CD1c-positive myeloid dendritic cell (primary cell): ENCODE measurements at regions not wholly inside any gene's neighbourhood (a gene's known extent, or its start where the extent isn't known, plus 50 kb on each side); places are given as distances from the start of the nearest gene placed in this dataset.
"Not testable (repeated sequence)": the region's sequence is repeated elsewhere in the genome, so short reads cannot be mapped to it uniquely, and the experiment has no call there.

Experiments
- DNase-seq: peaks from one replicate; pipeline ENCODE4 v3.0.0-alpha.2; 2016; ENCODE audit errors: extremely low spot score

DNA sequence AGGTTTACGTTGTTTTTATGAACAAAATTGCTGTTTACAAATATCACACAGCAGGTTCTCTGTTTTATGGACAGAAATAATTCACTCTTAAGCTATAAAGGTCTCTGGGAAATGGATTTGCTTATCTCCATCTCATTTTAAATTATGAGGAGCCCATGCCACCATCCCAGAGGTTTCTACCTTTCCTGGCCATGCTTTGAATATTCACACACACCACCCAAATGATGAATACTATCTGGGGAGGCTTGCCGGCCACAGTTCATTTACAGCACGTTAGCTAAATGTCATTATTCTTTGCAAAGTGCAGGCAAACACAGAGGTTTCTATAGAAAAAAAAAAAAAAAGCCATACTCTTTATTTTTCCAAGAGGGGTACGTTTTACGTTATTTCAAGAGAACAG lies 1446.7 kb downstream of the FAM181B start:
- DNase-seq: no peak

DNA sequence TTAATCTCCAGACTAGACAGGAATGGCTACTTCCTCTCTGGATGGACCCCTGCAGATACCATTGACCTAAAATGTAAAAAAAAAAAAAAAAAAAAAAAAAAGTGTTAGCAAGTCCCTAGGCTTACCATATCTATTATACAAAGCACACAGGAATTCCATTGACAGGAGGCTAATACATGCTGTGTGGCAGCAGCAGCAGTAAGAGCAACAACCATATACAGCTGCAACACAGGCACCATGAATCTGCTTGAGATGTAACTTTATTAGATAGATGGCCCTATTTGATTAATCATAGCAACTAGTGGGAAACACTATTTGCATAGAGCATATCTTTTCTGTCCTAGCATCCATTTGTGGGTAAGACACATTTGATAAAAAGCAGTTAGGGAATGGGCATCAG lies 1447.1 kb downstream of the FAM181B start:
- no peak for DNase-seq

DNA sequence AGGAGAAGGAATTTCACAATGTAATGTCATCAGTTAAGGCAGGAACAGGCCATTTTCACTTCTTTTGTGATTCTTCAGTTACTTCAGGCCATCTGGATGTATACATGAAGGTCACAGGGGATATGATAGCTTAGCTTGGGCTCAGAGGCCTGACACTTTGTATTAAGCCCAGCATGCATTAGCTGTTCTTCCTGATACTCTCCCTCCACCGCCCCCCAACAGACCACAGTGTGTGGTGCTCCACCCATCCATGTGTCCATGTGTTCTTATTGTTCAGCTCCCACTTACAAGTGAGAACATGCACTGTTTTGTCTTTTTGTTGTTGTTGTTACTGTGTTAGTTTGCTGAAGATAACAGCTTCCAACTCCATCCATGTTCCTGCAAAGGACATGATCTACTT lies 1453.4 kb downstream of the FAM181B start:
- not testable (repeated sequence) for DNase-seq

DNA sequence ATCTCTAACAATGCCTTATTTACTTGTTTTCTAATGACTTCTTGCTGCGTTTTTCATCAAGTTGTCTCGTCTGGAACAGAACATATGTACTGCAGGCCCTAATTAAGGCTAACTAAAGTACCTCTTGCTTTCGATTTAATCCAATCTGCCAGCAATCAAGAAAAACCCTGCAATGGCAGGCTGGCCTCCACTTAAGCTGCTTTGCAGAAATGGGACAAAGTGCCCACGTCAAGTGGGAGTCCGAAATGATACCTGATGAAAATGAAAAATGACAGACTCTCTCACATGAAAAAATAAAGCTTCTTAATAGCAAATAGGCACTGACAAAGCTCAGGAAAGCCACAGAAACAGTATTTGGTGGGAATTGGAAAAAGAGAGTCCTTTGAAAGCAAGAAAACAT lies 1454.7 kb downstream of the FAM181B start:
- no peak for DNase-seq

DNA sequence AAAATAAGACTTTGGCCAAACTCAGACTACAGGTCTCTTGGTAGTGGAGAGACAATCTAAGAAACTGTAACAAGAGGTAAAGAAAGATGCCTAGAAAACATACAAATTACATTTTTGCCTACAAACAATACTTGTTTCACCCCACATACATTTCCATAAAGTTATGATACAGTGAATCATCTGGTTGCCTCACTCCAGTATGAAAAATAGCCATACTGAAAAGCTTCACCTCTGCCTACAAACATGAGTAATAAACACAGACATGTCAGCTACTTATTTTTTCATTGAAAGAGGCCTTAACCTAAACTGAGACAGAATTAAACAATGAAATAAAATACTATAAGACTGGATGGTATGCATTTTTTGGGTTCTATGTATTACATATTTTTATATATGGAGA lies 1463.0 kb downstream of the FAM181B start:
- DNase-seq: no peak

DNA sequence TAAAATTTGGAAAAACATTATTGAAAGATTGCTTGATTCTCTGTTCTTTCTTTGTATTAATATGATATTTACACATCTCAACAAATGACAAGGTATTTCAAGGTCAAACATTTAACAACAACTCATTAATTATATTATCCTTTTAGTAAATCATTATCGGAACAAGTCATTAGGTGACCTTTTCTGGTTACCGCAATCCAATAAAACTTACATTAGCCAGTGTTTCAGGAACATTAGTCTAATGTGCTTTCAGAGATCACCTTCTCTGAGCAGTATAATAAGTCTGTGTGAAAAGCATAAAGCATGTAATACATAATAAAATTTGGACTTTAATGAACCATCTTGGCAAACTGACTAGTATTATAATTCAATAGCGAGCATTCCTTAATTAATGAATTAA lies 1466.4 kb downstream of the FAM181B start:
- DNase-seq: no peak

DNA sequence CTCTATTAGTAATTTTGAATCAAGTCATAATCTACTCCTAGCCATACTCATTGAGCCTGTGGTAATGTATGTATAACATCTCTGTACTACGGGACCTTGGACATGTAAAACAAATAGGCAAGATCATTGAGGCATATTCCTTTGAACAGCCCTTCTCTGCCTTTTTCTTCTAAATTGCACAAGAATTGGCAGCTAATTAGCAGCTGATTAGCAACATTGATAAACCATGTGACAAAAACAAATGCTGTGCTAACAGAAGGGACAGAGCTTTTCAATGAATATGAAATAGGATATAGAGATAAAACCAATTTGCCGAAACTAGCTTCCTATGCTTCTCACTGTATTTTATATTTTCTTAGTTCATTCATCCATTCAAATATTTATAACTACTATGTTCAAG lies 1474.2 kb downstream of the FAM181B start:
- no peak for DNase-seq

DNA sequence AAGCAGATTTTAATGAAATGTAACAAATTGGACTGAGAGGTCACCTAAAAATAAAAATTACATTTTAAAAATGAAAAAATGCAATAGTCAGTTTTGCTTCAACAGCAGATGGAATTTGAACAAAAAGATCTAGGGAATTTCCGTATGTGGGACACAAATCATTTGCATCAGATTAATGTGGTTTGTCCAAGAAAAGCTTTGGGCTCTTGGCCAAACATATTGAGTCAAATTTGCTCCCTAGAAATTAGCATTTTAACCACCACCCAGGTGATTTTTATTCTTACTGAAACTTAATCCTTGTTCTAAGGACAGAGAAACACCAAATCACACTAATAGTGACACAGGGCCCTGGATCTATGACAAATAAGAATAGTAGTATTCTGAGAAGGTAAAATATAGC lies 1477.8 kb downstream of the FAM181B start:
- no peak for DNase-seq

DNA sequence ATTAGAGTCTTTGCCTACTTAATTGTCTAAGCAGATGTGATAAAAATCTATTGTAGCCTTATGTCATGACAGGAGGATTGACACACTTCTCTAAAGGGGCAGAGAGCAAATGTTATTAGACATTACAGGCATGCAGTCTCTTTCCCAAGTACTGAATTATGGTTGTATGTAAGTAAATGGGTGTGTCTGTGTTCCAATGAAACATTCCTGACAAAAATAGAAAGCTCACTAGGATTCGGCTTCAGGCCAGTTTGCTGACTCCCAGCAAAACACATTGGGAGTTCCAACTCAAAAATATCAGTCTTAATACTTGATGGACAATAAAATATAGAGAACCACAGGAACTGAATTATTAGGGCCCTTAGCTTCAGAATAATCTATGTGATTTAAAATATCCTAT lies 1480.4 kb downstream of the FAM181B start:
- no peak for DNase-seq

DNA sequence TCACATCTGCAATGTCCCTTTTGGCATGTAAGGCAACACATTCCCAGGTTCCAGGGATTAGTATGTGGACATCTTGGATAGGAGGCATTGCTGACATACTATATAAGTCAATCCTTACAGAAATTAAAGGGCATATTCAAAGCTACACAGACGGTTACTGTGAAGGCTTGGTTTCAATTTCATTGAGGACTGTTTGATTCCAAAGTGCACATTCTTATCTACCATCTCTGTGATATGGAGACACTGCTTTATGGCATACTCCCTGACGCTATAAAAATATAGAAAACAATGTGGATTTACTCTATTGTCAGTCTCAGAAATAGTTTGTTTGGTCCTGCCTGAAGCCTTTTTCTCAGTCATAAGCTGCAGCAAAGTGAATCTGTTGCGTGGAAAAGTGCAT lies 1486.7 kb downstream of the FAM181B start:
- no peak for DNase-seq

DNA sequence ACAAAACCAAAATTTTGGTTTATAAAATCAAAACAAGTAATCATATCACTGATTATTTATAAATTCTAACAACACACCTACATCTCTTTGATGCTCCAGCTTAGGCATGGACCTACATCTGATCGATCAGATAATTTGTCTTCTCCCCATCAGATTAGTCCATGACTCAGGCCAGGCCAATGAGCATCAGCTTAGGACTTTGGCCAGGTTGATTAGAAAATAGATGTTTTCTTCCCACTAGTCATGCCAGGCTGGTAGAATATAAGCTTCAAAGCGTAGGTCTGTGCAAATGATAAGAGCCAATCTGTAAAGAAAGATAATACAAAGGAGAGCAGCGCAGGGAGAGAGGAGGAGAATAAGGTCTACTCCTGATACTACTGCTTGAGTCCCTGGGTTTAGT lies 1487.9 kb downstream of the FAM181B start:
- DNase-seq: no peak

DNA sequence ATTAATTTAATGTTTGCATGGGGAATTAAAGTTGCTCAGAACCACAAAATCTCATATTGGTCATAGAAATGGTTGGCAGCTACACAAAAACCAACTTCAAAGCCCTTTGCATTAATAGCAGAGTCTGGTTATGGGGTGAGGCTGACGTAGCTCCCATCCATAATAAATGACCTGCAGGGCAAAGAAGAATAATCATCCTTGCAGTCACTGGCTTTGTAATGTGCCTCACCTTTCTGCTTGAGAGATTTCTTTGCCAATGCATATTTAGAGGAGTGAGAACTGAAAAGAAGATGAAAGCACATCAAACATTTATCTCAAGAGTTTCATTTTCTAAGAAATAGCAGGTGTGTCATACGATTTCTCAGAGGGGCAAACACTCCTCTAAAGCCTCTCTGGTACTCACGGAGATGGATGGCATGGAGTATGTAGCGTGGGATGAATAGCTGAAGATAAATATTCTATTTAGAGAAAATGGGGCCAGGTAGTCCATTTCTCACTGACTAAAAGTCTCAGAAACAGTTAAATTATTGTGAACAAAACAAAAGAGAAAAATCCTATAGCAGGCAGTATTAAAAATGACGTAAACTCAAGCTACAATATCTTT lies 1491.9 kb downstream of the FAM181B start:
- no peak for DNase-seq

DNA sequence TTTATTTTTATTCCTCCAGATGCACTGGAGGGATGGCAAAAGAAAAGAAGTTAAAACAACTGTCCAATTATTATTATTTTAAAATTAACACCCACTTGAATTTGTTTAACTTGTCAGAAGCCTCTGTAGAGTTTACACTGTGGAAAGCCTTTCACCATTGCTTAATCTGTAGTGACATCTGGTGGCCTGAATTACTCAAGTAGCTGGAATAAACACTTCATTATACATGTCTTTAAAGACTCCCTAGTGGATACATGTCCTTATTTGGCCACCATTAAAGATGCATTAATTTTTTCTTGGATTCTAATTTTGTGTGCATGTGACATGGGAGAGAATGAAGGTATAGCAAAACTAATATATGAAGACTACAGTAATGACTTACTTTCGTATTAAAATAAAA lies 1496.5 kb downstream of the FAM181B start:
- DNase-seq: peak; percentile 9

DNA sequence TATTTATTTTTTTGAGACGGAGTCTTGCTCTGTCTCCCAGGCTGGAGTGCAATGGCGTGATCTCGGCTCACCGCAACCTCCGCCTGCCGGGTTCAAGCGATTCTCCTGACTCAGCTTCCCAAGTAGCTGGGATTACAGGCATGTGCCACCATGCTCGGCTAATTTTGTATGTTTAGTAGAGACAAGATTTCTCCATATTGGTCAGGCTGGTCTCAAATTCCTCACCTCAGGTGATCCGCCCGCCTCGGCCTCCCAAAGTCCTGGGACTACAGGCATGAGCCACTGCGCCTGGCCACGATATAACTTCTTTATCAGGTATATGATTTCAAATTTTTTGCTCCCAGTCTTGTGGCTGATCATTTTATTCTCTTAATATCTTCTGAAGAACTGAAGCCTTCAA lies 1506.3 kb downstream of the FAM181B start:
- not testable (repeated sequence) for DNase-seq

DNA sequence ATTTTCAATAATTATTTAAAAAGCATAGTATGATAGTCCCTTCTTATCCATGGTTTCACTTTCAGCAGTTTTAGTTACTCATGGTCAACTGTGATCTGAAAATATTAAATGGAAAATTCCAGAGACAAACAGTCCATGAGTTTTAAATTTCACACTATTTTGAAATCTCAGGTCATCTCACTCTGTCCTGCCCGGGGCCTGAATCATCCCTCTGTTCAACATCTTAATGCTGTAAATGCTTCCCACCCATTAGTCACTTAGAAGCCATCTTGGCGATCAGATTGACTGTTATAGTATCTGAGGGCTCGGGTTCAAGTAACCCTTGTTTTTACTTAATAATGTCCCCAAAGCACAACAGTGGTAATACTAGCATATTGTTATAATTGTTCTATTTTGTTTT lies 1509.3 kb downstream of the FAM181B start:
- DNase-seq: no peak

DNA sequence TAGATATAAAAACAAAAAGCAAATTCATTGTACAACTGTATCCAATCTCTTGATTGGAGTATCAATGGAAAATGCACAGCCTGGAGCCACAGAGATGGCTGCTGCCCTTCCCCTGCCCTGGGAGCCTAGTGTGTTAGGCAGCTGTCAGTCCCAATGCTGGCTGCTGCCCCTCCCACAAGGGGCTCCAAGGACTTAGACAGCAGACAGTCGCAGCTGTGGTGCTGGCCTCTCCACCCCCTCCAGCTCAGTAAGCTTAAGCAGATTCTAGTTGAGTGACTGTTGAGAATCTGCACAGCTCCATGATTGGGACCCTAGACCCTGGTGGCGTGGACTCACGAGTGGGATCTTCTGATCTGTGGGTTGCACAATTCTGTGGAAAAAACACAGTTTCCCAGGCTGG lies 1511.2 kb downstream of the FAM181B start:
- DNase-seq: no peak

DNA sequence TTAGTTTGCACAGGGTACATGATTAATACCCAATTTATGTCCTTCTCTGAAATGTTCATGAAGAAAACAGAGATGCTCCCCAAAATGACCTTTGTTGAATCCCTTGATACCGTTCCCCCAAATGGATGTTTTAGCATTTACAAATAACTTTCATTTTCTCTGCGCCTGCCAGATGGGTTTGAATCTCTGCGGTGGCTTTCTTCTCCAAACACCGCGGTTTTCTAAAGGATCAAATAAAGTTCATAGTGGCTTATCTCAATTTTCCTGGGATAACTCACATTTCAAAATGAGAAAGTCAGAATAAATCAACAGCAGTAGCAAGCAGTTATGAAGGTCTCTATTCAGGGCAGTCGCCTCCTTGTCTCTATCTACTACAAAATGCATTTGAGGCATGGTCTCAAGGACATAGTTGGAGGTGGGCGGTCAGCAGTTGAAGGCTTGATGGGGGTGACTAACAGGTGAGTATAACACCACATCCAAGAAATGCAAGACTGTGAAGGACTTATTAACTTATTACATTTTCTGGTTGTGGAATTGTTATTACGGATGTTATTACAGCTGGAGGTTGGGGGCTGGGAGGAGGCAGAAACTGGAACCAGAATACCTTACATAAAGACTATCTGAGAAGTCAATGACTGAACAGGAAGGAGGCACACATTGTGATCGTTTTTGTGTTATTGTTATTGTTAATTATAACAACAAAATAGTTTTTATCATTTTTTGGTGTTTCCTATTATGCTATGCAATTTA lies 1513.3 kb downstream of the FAM181B start:
- no peak for DNase-seq

DNA sequence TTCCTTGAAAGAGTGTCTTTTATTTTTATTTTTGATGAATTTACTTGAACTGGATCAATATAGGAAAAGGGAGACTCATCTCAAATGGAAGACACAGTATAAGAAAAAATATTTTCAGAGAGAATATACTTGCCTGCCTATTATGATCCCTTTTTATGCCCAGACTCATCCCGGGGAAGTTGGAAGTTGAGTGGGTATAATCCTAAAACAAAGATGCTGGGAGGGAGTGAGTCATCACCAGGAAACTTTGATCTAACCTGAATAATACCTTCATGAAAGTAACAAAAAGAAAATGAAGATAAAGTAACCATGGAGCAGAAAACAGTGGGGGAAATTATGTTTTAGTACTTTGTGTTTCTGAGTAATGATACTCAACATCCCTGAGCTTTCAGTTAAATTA lies 1514.0 kb downstream of the FAM181B start:
- no peak for DNase-seq

DNA sequence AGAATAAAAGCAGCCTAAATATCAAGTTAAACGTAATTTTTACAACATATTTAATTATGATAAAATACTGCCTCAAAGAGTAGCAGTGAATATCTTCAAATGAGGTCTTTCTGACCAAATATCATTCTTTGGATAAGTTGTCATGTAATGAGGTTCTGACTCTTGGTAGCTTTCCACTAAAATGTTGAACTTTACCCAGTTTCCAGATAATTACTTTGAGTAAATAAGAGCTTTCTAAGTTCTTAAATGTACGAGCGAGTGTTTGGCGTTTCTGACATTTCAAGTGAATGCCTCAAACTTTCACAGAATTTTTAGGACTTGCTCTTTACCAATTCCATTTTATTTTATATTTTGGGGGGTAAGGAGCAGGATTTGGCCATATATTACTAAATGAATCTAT lies 1515.2 kb downstream of the FAM181B start:
- DNase-seq: no peak

DNA sequence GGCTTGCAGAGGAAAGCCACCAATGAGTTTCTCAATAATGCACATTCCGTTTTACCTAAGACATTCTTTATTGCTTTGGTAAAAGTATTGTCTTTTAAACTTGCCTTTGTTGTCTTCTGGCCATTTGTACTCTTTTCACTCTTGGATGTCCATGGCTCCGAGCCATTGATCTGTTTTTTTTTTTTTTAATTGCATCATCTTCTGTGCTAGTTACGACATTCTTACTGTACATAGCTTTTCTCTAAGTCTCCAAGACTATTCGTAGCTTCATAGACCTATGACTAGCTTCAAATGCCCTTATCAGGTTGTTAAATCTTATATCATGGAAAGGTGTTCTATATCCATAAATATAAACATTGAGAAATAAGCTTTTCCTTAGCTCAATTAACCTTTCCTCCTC lies 1522.6 kb downstream of the FAM181B start:
- no peak for DNase-seq

DNA sequence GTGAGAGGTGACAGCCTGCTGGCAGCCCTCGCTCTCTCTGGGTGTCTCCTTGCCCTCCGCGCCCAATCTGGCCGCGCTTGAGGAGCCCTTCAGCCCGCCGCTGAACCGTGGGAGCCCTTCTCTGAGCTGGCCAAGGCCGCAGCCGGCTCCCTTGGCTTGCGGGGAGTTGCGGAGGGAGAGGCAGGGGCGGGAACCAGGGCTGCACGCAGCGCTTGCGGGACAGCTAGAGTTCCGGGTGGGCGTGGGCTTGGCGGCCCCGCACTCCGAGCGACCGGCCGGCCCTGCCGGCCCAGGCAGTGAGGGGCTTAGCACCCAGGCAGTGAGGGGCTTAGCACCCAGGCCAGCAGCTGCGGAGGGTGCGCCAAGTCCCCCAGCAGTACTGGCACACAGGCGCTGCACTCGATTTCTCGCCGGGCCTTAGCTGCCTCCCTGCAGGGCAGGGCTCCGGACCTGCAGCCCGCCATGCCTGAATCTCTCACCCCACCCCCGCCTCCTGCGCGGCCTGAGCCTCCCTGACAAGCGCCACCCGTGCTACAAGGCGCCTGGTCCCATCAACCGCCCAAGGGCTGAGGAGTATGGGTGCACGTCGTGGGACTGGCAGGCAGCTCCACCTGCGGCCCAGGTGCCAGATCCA lies 1526.1 kb downstream of the FAM181B start:
- no peak for DNase-seq

DNA sequence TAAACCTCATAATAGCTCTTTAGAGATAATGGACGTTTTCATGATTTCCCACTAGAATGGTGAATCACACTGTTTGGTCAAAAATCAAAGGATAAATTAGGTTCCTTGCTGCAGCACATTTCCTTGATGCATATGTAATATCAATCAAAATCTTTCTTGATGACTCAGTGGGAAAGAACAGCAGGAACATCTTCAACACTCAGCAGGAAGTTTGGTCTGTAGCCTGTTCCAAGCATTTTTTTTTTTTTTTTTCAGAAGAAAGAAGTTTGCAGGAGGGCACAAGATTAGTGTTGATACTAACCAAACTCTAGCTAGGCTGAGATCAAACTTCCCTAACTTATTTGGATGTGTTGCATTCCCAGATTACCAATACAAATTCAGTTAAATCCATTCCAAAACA lies 1529.8 kb downstream of the FAM181B start:
- DNase-seq: no peak

DNA sequence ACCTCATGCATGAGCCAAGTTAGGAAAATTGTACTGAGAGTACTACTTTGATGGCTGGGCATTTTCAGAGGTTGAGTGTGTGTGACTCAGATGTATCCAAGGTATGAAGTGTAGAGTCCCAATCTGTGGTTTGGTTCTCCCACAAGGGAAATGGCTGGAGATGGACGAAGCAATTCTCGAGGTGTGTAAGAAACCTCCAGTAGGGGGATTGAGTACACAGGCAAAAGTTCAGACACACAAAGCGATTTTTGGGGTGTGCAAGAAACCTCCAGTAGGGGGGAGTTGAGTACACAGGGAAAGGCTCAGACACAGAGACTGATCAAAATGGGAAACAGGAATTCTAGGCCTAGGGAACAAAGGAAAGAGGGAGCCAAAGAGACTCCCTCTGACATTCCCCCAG lies 1536.3 kb downstream of the FAM181B start:
- DNase-seq: no peak
